Duodenal mucosa (tissue), 2 donors: ENCODE measurements at regions not wholly inside any gene's neighbourhood (a gene's known extent, or its start where the extent isn't known, plus 50 kb on each side); places are given as distances from the start of the nearest gene placed in this dataset.
"Not testable (repeated sequence)": the region's sequence is repeated elsewhere in the genome, so short reads cannot be mapped to it uniquely, and the experiment has no call there.

ENCODE experiments used
- H3K27ac ChIP-seq: one replicate; pipeline ENCODE4 v1.7.0; 2013; ENCODE audit warnings: low read depth, low read length
- H3K27me3 ChIP-seq, 2 donors: one replicate each; pipeline ENCODE4 v1.7.0; 2013; ENCODE audit warnings: low read length in 2 of 2, control low read depth in 1 of 2; ENCODE audit not compliant: insufficient read depth in 2 of 2, control insufficient read depth in 1 of 2
- H3K36me3 ChIP-seq, 2 donors: one replicate each; pipeline ENCODE4 v1.7.0; 2013; ENCODE audit warnings: low read length in 2 of 2, control low read depth in 1 of 2; ENCODE audit not compliant: insufficient read depth in 2 of 2, control insufficient read depth in 1 of 2
- H3K4me1 ChIP-seq, 2 donors: one replicate each; pipeline ENCODE4 v1.7.0; 2013; ENCODE audit warnings: low read length in 2 of 2, control low read depth in 1 of 2; ENCODE audit not compliant: insufficient read depth in 2 of 2, control insufficient read depth in 1 of 2
- H3K4me3 ChIP-seq, 2 donors: one replicate each; pipeline ENCODE4 v1.7.0; 2013; ENCODE audit warnings: low read length in 2 of 2, low read depth in 1 of 2
- H3K9ac ChIP-seq, 2 donors: one replicate each; pipeline ENCODE4 v1.7.0; 2013; ENCODE audit warnings: low read length in 2 of 2, low read depth in 1 of 2
- H3K9me3 ChIP-seq, 2 donors: one replicate each; pipeline ENCODE4 v1.7.0; 2013; ENCODE audit warnings: low read length in 2 of 2, control low read depth in 1 of 2; ENCODE audit not compliant: control insufficient read depth in 1 of 2

- Histone ChIP-seq H3K27ac (no peak overlapping the region), H3K36me3 (no peaks in the 10 kb centered on the region), H3K27me3 (no peaks in the 10 kb centered on the region), H3K9ac (no peak overlapping the region), H3K4me1 (no peaks in the 10 kb centered on the region), H3K4me3 (no peak overlapping the region), H3K9me3 (no peaks in the 10 kb centered on the region)
Measured at GRCh38 chr18:76613053-76613754, 118.2 kb upstream of the ZNF516 start.

- H3K9ac ChIP-seq, H3K4me3 ChIP-seq, H3K4me1 ChIP-seq, H3K27ac ChIP-seq, H3K27me3 ChIP-seq, H3K36me3 ChIP-seq, H3K9me3 ChIP-seq: not testable (repeated sequence)
Measured at GRCh38 chr18:76611750-76612045, 116.7 kb upstream of the ZNF516 start.

- Histone ChIP-seq H3K4me1 (no peaks in the 10 kb centered on the region), H3K27ac (no peak overlapping the region), H3K27me3 (no peaks in the 10 kb centered on the region), H3K9me3 (no peaks in the 10 kb centered on the region), H3K9ac (no peak overlapping the region), H3K4me3 (no peak overlapping the region), H3K36me3 (no peaks in the 10 kb centered on the region)
Measured at GRCh38 chr18:76610933-76611749, 116.1 kb upstream of the ZNF516 start.

GRCh38 chr18:76610012-76610411, 115.0 kb upstream of the ZNF516 start:
- Histone ChIP-seq H3K9ac (no peak overlapping the region), H3K27ac (no peak overlapping the region), H3K4me3 (no peak overlapping the region), H3K27me3 (no peaks in the 10 kb centered on the region), H3K36me3 (no peaks in the 10 kb centered on the region), H3K4me1 (no peaks in the 10 kb centered on the region), H3K9me3 (no peaks in the 10 kb centered on the region)

- H3K4me1 ChIP-seq = no peaks in the 10 kb centered on the region
Measured at GRCh38 chr18:76605341-76605929, 110.4 kb upstream of the ZNF516 start.

GRCh38 chr18:76604935-76605240, 109.8 kb upstream of the ZNF516 start:
- Histone ChIP-seq H3K36me3 (no peaks in the 10 kb centered on the region), H3K4me3 (no peak overlapping the region)

More at GRCh38 chr18:76605341-76605929, 110.4 kb upstream of the ZNF516 start:
- H3K27me3 ChIP-seq = no peaks in the 10 kb centered on the region
- no peak overlapping the region for H3K9ac ChIP-seq
- H3K9me3 ChIP-seq = no peaks in the 10 kb centered on the region
- H3K4me3 ChIP-seq = no peak overlapping the region
- H3K27ac ChIP-seq = no peak overlapping the region
- no peaks in the 10 kb centered on the region for H3K36me3 ChIP-seq

GRCh38 chr18:76604108-76604934, 109.3 kb upstream of the ZNF516 start:
- no peaks in the 10 kb centered on the region for H3K4me1 ChIP-seq
- H3K9ac ChIP-seq = no peak overlapping the region
- no peaks in the 10 kb centered on the region for H3K9me3 ChIP-seq
- H3K36me3 ChIP-seq = no peaks in the 10 kb centered on the region
- H3K4me3 ChIP-seq = no peak overlapping the region
- H3K27me3 ChIP-seq = no peaks in the 10 kb centered on the region
- no peak overlapping the region for H3K27ac ChIP-seq

More at GRCh38 chr18:76604935-76605240, 109.8 kb upstream of the ZNF516 start:
- H3K27me3 ChIP-seq = no peaks in the 10 kb centered on the region
- no peak overlapping the region for H3K9ac ChIP-seq
- no peaks in the 10 kb centered on the region for H3K9me3 ChIP-seq
- H3K27ac ChIP-seq = no peak overlapping the region
- no peaks in the 10 kb centered on the region for H3K4me1 ChIP-seq

GRCh38 chr18:76602191-76602590, 107.1 kb upstream of the ZNF516 start:
- no peak overlapping the region for H3K27ac ChIP-seq
- H3K4me1 ChIP-seq = no peaks in the 10 kb centered on the region
- no peak overlapping the region for H3K4me3 ChIP-seq
- H3K27me3 ChIP-seq = no peaks in the 10 kb centered on the region
- no peak overlapping the region for H3K9ac ChIP-seq
- H3K9me3 ChIP-seq = no peaks in the 10 kb centered on the region
- no peaks in the 10 kb centered on the region for H3K36me3 ChIP-seq

GRCh38 chr18:76600076-76600475, 105.0 kb upstream of the ZNF516 start:
- H3K4me3 ChIP-seq, H3K4me1 ChIP-seq, H3K9ac ChIP-seq, H3K36me3 ChIP-seq, H3K9me3 ChIP-seq, H3K27me3 ChIP-seq, H3K27ac ChIP-seq: not testable (repeated sequence)

- H3K9ac ChIP-seq = no peak overlapping the region
- no peak overlapping the region for H3K27ac ChIP-seq
- H3K27me3 ChIP-seq = no peaks in the 10 kb centered on the region
- H3K4me1 ChIP-seq = no peaks in the 10 kb centered on the region
- no peaks in the 10 kb centered on the region for H3K36me3 ChIP-seq
- no peaks in the 10 kb centered on the region for H3K9me3 ChIP-seq
- H3K4me3 ChIP-seq = no peak overlapping the region
Measured at GRCh38 chr18:76594966-76595365, 99.9 kb upstream of the ZNF516 start.
